HCT116 (cell line): ENCODE measurements at regions not wholly inside any gene's neighbourhood (a gene's known extent, or its start where the extent isn't known, plus 50 kb on each side); places are given as distances from the start of the nearest gene placed in this dataset.

ENCODE experiments used
- ATAC-seq: fragments of 200-7000 bp; cut with Tn5 transposase; 2 replicates; pipeline ENCODE4 v1.9.1; 2020; ENCODE audit warnings: mild to moderate bottlenecking, moderate library complexity
- BruUV-seq: library from RNA; stranded (reverse); fragments of 400-500 nt; replicated peaks from 2 replicates; lab custom pipeline; 2021; lab: Mats Ljungman, UMichigan
- CTCF ChIA-PET: fragments of 300-600 bp; sonication (Branson Sonifier 250); formaldehyde crosslinking; loops from one replicate; lab custom pipeline; 2021; ENCODE audit warnings: antibody characterized with exemption; lab: Charles Lee
- POLR2A ChIA-PET: fragments of 300-600, 350-600 bp; sonication (Branson Sonifier 250); formaldehyde crosslinking; loops from one replicate; lab custom pipeline; 2021; ENCODE audit warnings: antibody characterized with exemption; lab: Charles Lee
- RAD21 ChIA-PET, 2 experiments: fragments of 300-600 bp; sonication (Branson Sonifier 250); formaldehyde crosslinking; loops; one replicate each; lab custom pipeline; 2023; ENCODE audit warnings: low total read pairs in 2 of 2; ENCODE audit not compliant: uncharacterized antibody in 2 of 2, unreplicated experiment in 2 of 2, low non-redundant PET in 1 of 2; lab: Charles Lee
- DNase-seq: peaks from one replicate; pipeline ENCODE4 v3.0.0-alpha.2; 2010; ENCODE audit warnings: low read depth, low spot score
- H2AFZ ChIP-seq: fragments of 200-600 bp; shearing (Covaris generic), sonication (generic); 2 replicates; pipeline ENCODE4 v1.6.1; 2017; ENCODE audit warnings: low read depth, mixed run types, mixed read lengths, antibody characterized with exemption, low read length; ENCODE audit not compliant: poor library complexity, severe bottlenecking
- H3K27ac ChIP-seq: 2 replicates; pipeline ENCODE4 v1.5.1; 2012; ENCODE audit warnings: low read depth, low read length
- H3K27me3 ChIP-seq: fragments of 200-600 bp; sonication (generic); 2 replicates; pipeline ENCODE4 v1.6.1; 2016; ENCODE audit warnings: mixed run types, low read length, mixed read lengths; ENCODE audit not compliant: insufficient read depth
- H3K36me3 ChIP-seq, 2 experiments: fragments of 200-500 bp in 1 of 2; fragments of 200-600 bp in 1 of 2; sonication (Bioruptor generic) in 1 of 2; sonication (generic) in 1 of 2; 2 replicates each; pipeline versions ENCODE4 v1.5.1 to v1.6.1; 2014 to 2016; ENCODE audit warnings: low read length in 2 of 2, inconsistent platforms in 1 of 2, mixed read lengths in 1 of 2, mixed run types in 1 of 2; ENCODE audit not compliant: insufficient read depth in 2 of 2, control insufficient read depth in 1 of 2
- H3K4me1 ChIP-seq, 2 experiments: fragments of 200-600 bp in 1 of 2; sonication (generic) in 1 of 2; 2 replicates each; pipeline versions ENCODE4 v1.5.1 to v1.6.1; 2012 to 2017; ENCODE audit warnings: low read length in 2 of 2, inconsistent platforms in 1 of 2, mild to moderate bottlenecking in 1 of 2, mixed read lengths in 1 of 2, mixed run types in 1 of 2, moderate library complexity in 1 of 2; ENCODE audit not compliant: insufficient read depth in 2 of 2, control insufficient read depth in 1 of 2
- H3K4me2 ChIP-seq: fragments of 200-600 bp; sonication (generic); 2 replicates; pipeline ENCODE4 v1.6.1; 2017; ENCODE audit warnings: mixed run types, low read length, mixed read lengths
- H3K4me3 ChIP-seq, 2 experiments: fragments of 200-600 bp in 1 of 2; sonication (generic) in 1 of 2; replicated peaks in 1 of 2; 2 replicates each; pipeline ENCODE4 v1.5.1; 2011 to 2016; ENCODE audit warnings: low read length in 2 of 2, control low read depth in 1 of 2, low read depth in 1 of 2, mild to moderate bottlenecking in 1 of 2, mixed read lengths in 1 of 2, mixed run types in 1 of 2
- H3K79me2 ChIP-seq: fragments of 200-600 bp; sonication (generic); 2 replicates; pipeline ENCODE4 v1.6.1; 2017; ENCODE audit warnings: mild to moderate bottlenecking, mixed run types, low read length, moderate library complexity, mixed read lengths; ENCODE audit not compliant: insufficient read depth
- H3K9ac ChIP-seq: fragments of 200-600 bp; sonication (generic); 2 replicates; pipeline ENCODE4 v1.6.1; 2016; ENCODE audit warnings: low read length, mixed read lengths
- H3K9me2 ChIP-seq: fragments of 200-600 bp; sonication (generic), shearing (Covaris generic); 2 replicates; pipeline ENCODE4 v1.6.1; 2017; ENCODE audit warnings: mixed run types, mild to moderate bottlenecking, moderate library complexity; ENCODE audit not compliant: insufficient read depth
- H3K9me3 ChIP-seq, 2 experiments: fragments of 200-500 bp in 1 of 2; fragments of 200-600 bp in 1 of 2; sonication (Bioruptor generic) in 1 of 2; sonication (generic) in 1 of 2; 2 replicates each; pipeline ENCODE4 v1.6.1; 2014 to 2017; ENCODE audit warnings: low read length in 2 of 2, mixed read lengths in 2 of 2, inconsistent platforms in 1 of 2, low read depth in 1 of 2, mild to moderate bottlenecking in 1 of 2, mixed run types in 1 of 2, moderate library complexity in 1 of 2; ENCODE audit not compliant: control insufficient read depth in 1 of 2, insufficient read depth in 1 of 2
- H4K20me1 ChIP-seq: fragments of 200-600 bp; sonication (generic), shearing (Covaris generic); 2 replicates; pipeline ENCODE4 v1.6.1; 2017; ENCODE audit warnings: mixed run types, mild to moderate bottlenecking, moderate library complexity; ENCODE audit not compliant: insufficient read depth
- ATF3 ChIP-seq: IDR thresholded peaks from 2 replicates; pipeline ENCODE4 v1.6.1; 2012
- CBX3 ChIP-seq: IDR thresholded peaks from 2 replicates; pipeline ENCODE4 v1.6.1; 2012; ENCODE audit warnings: low read depth
- CTCF ChIP-seq, 3 experiments: fragments of 200-600 bp in 1 of 3; sonication (generic) in 1 of 3; IDR thresholded peaks in 2 of 3; conservative IDR thresholded peaks in 1 of 3; 2 replicates each; pipeline ENCODE4 v1.5.1; 2012 to 2017; ENCODE audit warnings: low read depth in 2 of 3, low read length in 2 of 3, antibody characterized with exemption in 1 of 3, borderline replicate concordance in 1 of 3, control low read depth in 1 of 3, mild to moderate bottlenecking in 1 of 3, mixed read lengths in 1 of 3, mixed run types in 1 of 3, moderate library complexity in 1 of 3; ENCODE audit not compliant: insufficient read depth in 1 of 3
- ELF1 ChIP-seq: IDR thresholded peaks from 2 replicates; pipeline ENCODE4 v1.6.1; 2012; ENCODE audit warnings: low read depth, borderline replicate concordance
- FOSL1 ChIP-seq: IDR thresholded peaks from 2 replicates; pipeline ENCODE4 v1.6.1; 2012; ENCODE audit warnings: low read depth
- JUND ChIP-seq: IDR thresholded peaks from 2 replicates; pipeline ENCODE4 v1.6.1; 2012
- MAX ChIP-seq: IDR thresholded peaks from 2 replicates; pipeline ENCODE4 v1.6.1; 2012
- POLR2A ChIP-seq: IDR thresholded peaks from 2 replicates; pipeline ENCODE4 v1.7.0; 2011; ENCODE audit warnings: borderline replicate concordance; ENCODE audit not compliant: insufficient read depth, insufficient read length; ENCODE audit errors: extremely low read depth
- RAD21 ChIP-seq: IDR thresholded peaks from 2 replicates; pipeline ENCODE4 v1.6.1; 2012; ENCODE audit warnings: low read depth, mild to moderate bottlenecking
- REST ChIP-seq: IDR thresholded peaks from 2 replicates; pipeline ENCODE4 v1.6.1; 2012; ENCODE audit warnings: low read depth
- SP1 ChIP-seq: IDR thresholded peaks from 2 replicates; pipeline ENCODE4 v1.6.1; 2012; ENCODE audit warnings: low read depth
- SRF ChIP-seq: IDR thresholded peaks from 2 replicates; pipeline ENCODE4 v1.6.1; 2012; ENCODE audit warnings: low read depth
- TCF7L2 ChIP-seq: IDR thresholded peaks from 2 replicates; pipeline ENCODE4 v1.7.0; 2011; ENCODE audit warnings: borderline replicate concordance, inconsistent platforms; ENCODE audit not compliant: insufficient read depth, insufficient read length; ENCODE audit errors: extremely low read depth
- YY1 ChIP-seq: IDR thresholded peaks from 2 replicates; pipeline ENCODE4 v1.6.1; 2011; ENCODE audit warnings: low read length, low read depth, moderate library complexity, mild to moderate bottlenecking; ENCODE audit not compliant: insufficient replicate concordance; ENCODE audit errors: extremely low read depth
- ZBTB33 ChIP-seq: IDR thresholded peaks from 2 replicates; pipeline ENCODE4 v1.6.1; 2011; ENCODE audit warnings: mild to moderate bottlenecking, low read length, moderate library complexity; ENCODE audit not compliant: insufficient replicate concordance; ENCODE audit errors: extremely low read depth
- ZFX ChIP-seq: fragments of 450-650 bp; IDR thresholded peaks from 2 replicates; pipeline ENCODE4 v1.6.1; 2017
- ZNF274 ChIP-seq: fragments of 200-500 bp; sonication (Bioruptor generic); IDR thresholded peaks from 2 replicates; pipeline ENCODE4 v1.6.1; 2014; ENCODE audit warnings: mild to moderate bottlenecking, low read depth, low read length, inconsistent platforms
- intact Hi-C: fragments of 100-400 bp; cut with micrococcal nuclease; formaldehyde crosslinking; loops from 2 replicates; pipeline ENCODE4 v1.10.0; 2022

GRCh38 chr5:87113861-87114260, 153.8 kb upstream of the RASA1 start:
- no TSS peak for BruUV-seq
- no peak for TF ChIP-seq YY1
- TF ChIP-seq ELF1: no peak
- TF ChIP-seq CBX3: no peak
- no peak for TF ChIP-seq SP1
- no peak for TF ChIP-seq JUND
- TF ChIP-seq ZFX: no peak
- TF ChIP-seq ZNF274: no peak
- TF ChIP-seq CTCF (IDR thresholded peaks at IDR 0.05 in 2 of 3, conservative IDR thresholded peaks at IDR 0.05 in 1 of 3; ENCODE audit: borderline replicate concordance in 1 of 3, insufficient read depth in 1 of 3, low read depth in 2 of 3, low read length in 2 of 3): no peak
- TF ChIP-seq MAX: no peak
- TF ChIP-seq ZBTB33: no peak
- TF ChIP-seq SRF: no peak
- no peak for TF ChIP-seq RAD21
- TF ChIP-seq REST: no peak
- TF ChIP-seq FOSL1: no peak
- TF ChIP-seq POLR2A: no peak
- TF ChIP-seq TCF7L2: no peak
- no peak for TF ChIP-seq ATF3
- Histone ChIP-seq H3K4me1 (peaks cover 0 to 16% of the 10 kb centered on the region in 2 experiments; a peak in 1 of 4 replicates), H3K27me3 (no peaks in the 10 kb centered on the region), H3K4me2 (no peak overlapping the region), H3K79me2 (no peaks in the 10 kb centered on the region), H3K4me3 (no peak overlapping the region), H4K20me1 (no peaks in the 10 kb centered on the region), H3K27ac (no peak overlapping the region), H2AFZ (peak overlapping the region; percentile 14), H3K36me3 (no peaks in the 10 kb centered on the region), H3K9me2 (no peaks in the 10 kb centered on the region), H3K9ac (no peak overlapping the region), H3K9me3 (no peaks in the 10 kb centered on the region)
- ChIA-PET POLR2A (no interaction called here), CTCF (no interaction called here), RAD21 (no interaction called here)
- intact Hi-C loops: no loop called here
- ATAC-seq: no peak
- no peak for DNase-seq
